HepG2 (cell line): ENCODE measurements at regions not wholly inside any gene's neighbourhood (a gene's known extent, or its start where the extent isn't known, plus 50 kb on each side); places are given as distances from the start of the nearest gene placed in this dataset.

Source experiments
- ATAC-seq: fragments of 200-7000 bp; cut with Tn5 transposase; 3 replicates; pipeline ENCODE4 v1.9.1; 2020; ENCODE audit warnings: mild to moderate bottlenecking, moderate library complexity
- BruUV-seq: library from RNA; stranded (reverse); fragments of 400-500 nt; replicated peaks from 2 replicates; lab custom pipeline; 2021; lab: Mats Ljungman, UMichigan
- CTCF ChIA-PET: fragments of 300-600 bp; formaldehyde crosslinking; extraction: SDS; loops from one replicate; lab custom pipeline; 2021; ENCODE audit warnings: low total read pairs, inconsistent platforms, low intra/inter-chr PET ratio; lab: Yijun Ruan, JAX
- POLR2A ChIA-PET: fragments of 350-600 bp; sonication (Branson Sonifier 250); formaldehyde crosslinking; loops from one replicate; lab custom pipeline; 2020; ENCODE audit warnings: antibody characterized with exemption, inconsistent platforms; lab: Yijun Ruan, JAX
- DNase-seq: peaks from one replicate; pipeline ENCODE4 v3.0.0-alpha.2; 2015; ENCODE audit warnings: low spot score
- FAIRE-seq: peaks from 3 replicates; lab custom pipeline; 2011; peaks lifted over from hg19 to GRCh38; lab: Jason Lieb, UNC
- H2AFZ ChIP-seq: one replicate; pipeline ENCODE4 v1.6.1; 2011; ENCODE audit warnings: low read length, inconsistent platforms
- H3K27ac ChIP-seq: fragments of 300-600 bp; 3 replicates; pipeline ENCODE4 v1.8.0; 2011; ENCODE audit warnings: mixed run types, mild to moderate bottlenecking, mixed read lengths, low read length, inconsistent platforms; ENCODE audit not compliant: insufficient read depth; ENCODE audit errors: extremely low read length
- H3K27me3 ChIP-seq, 2 experiments: fragments of 200-600 bp in 1 of 2; 2 replicates in 1 of 2; 3 replicates in 1 of 2; pipeline versions ENCODE4 v1.6.0 to v1.8.0; 2011; ENCODE audit warnings: low read length in 2 of 2, mild to moderate bottlenecking in 2 of 2, moderate library complexity in 2 of 2, inconsistent platforms in 1 of 2; ENCODE audit not compliant: insufficient read depth in 2 of 2, control insufficient read depth in 1 of 2
- H3K36me3 ChIP-seq, 2 experiments: fragments of 200-600 bp in 1 of 2; replicated peaks in 1 of 2; 2 replicates in 1 of 2; 3 replicates in 1 of 2; pipeline versions ENCODE4 v1.5.1 to v1.8.0; 2011; ENCODE audit warnings: low read length in 2 of 2, inconsistent platforms in 1 of 2; ENCODE audit not compliant: insufficient read depth in 2 of 2, control insufficient read depth in 1 of 2
- H3K4me1 ChIP-seq: 2 replicates; pipeline ENCODE4 v1.5.1; 2012; ENCODE audit warnings: low read length, inconsistent platforms; ENCODE audit not compliant: insufficient read depth
- H3K4me2 ChIP-seq: 2 replicates; pipeline ENCODE4 v1.6.0; 2011; ENCODE audit warnings: low read depth, low read length, inconsistent platforms
- H3K4me3 ChIP-seq, 3 experiments: fragments of 200-600 bp in 1 of 3; sonication (generic), shearing (Covaris generic) in 1 of 3; replicated peaks in 1 of 3; 2 replicates each; pipeline ENCODE4 v1.5.1; 2011 to 2016; ENCODE audit warnings: low read length in 3 of 3, inconsistent platforms in 2 of 3, low read depth in 2 of 3, mild to moderate bottlenecking in 2 of 3, control low read depth in 1 of 3, mixed read lengths in 1 of 3; ENCODE audit not compliant: insufficient read depth in 1 of 3
- H3K79me2 ChIP-seq: one replicate; pipeline ENCODE4 v1.6.1; 2011; ENCODE audit warnings: low read length, inconsistent platforms; ENCODE audit not compliant: insufficient read depth
- H3K9ac ChIP-seq: 2 replicates; pipeline ENCODE4 v1.6.0; 2011; ENCODE audit warnings: mild to moderate bottlenecking, low read depth, low read length, inconsistent platforms; ENCODE audit not compliant: insufficient read depth
- H3K9me3 ChIP-seq: 2 replicates; pipeline ENCODE4 v1.5.1; 2012; ENCODE audit warnings: mild to moderate bottlenecking, low read length
- H4K20me1 ChIP-seq: 2 replicates; pipeline ENCODE4 v1.6.0; 2011; ENCODE audit warnings: inconsistent platforms, mild to moderate bottlenecking, low read length, moderate library complexity; ENCODE audit not compliant: insufficient read depth
- HINFP ChIP-seq: sonication (generic); formaldehyde crosslinking; IDR thresholded peaks from 2 replicates; pipeline ENCODE4 v1.4.0; 2020; ENCODE audit warnings: low read depth, mild to moderate bottlenecking, missing genetic modification reagents
- POLR2A ChIP-seq, 2 experiments: IDR thresholded peaks; 2 replicates each; pipeline ENCODE4 v1.6.1; 2011; ENCODE audit warnings: low read depth in 2 of 2, low read length in 2 of 2, mild to moderate bottlenecking in 1 of 2, moderate library complexity in 1 of 2; ENCODE audit not compliant: insufficient read depth in 1 of 2
- SSRP1 ChIP-seq: IDR thresholded peaks from 2 replicates; pipeline ENCODE4 v1.6.1; 2016; ENCODE audit warnings: control low read depth
- TCF12 ChIP-seq, 2 experiments: fragments of 450-650 bp in 1 of 2; sonication (generic) in 1 of 2; formaldehyde crosslinking in 1 of 2; IDR thresholded peaks; 2 replicates each; pipeline versions ENCODE4 v1.6.1 to v1.8.0; 2017 to 2022; ENCODE audit warnings: antibody characterized with exemption in 1 of 2, mild to moderate bottlenecking in 1 of 2, missing genetic modification reagents in 1 of 2, moderate library complexity in 1 of 2
- ZBTB46 ChIP-seq: sonication (generic); formaldehyde crosslinking; IDR thresholded peaks from 2 replicates; pipeline ENCODE4 v1.4.0; 2020; ENCODE audit warnings: mild to moderate bottlenecking, missing genetic modification reagents, borderline replicate concordance
- ZNF513 ChIP-seq: sonication (generic); formaldehyde crosslinking; conservative IDR thresholded peaks from 2 replicates; pipeline ENCODE4 v1.5.0; 2020; ENCODE audit warnings: missing genetic modification reagents
- WGBS: methylation state at CpG from one replicate; pipeline ENCODE4 v1.1.6; 2017; ENCODE audit warnings: low lambda C conversion rate; 5-methylcytosine and 5-hydroxymethylcytosine counted together
- in situ Hi-C: cut with HindIII; loops from 2 replicates; pipeline ENCODE4 v1.10.0; 2017; ENCODE audit warnings: low pct_unique_long_range_greater_than_20kb; ENCODE audit not compliant: extremely low pct_ligation_motif_present
- intact Hi-C: fragments of 100-400 bp; cut with micrococcal nuclease; formaldehyde crosslinking; loops from one replicate; pipeline ENCODE4 v1.10.0; 2022; ENCODE audit not compliant: unreplicated experiment

GRCh38 chr13:84191139-84191538 is 308.9 kb upstream of the SLITRK1 start (continued):
- TF ChIP-seq HINFP (CRISPR knock-in tag) (no peak), POLR2A (IDR thresholded peaks at IDR 0.05; ENCODE audit: insufficient read depth in 1 of 2, low read depth in 2 of 2, low read length in 2 of 2) (no peak), ZBTB46 (no peak)
- TF ChIP-seq, all 625 proteins: peak for 0

GRCh38 chr13:84187626-84188025 is 305.4 kb upstream of the SLITRK1 start:
- Histone ChIP-seq H3K36me3 (no peaks in the 10 kb centered on the region), H3K9me3 (peaks cover 44% of the 10 kb centered on the region), H3K27ac (no peak overlapping the region), H3K4me3 (no peak overlapping the region), H3K79me2 (no peaks in the 10 kb centered on the region), H3K4me1 (no peaks in the 10 kb centered on the region), H3K27me3 (no peaks in the 10 kb centered on the region), H3K4me2 (no peak overlapping the region), H2AFZ (no peak overlapping the region), H4K20me1 (no peaks in the 10 kb centered on the region), H3K9ac (no peak overlapping the region)
- DNase-seq (no peak), ATAC-seq (no peak), FAIRE-seq (no peak)
- BruUV-seq: no TSS peak
- ChIA-PET CTCF (no interaction called here), POLR2A (no interaction called here)
- in situ Hi-C loops (no loop called here), intact Hi-C loops (no loop called here)
- TF ChIP-seq ZNF513 (no peak), SSRP1 (CRISPR knock-in tag) (no peak), TCF12 (IDR thresholded peaks at IDR 0.05) (no peak), TCF12 (CRISPR knock-in tag; IDR thresholded peaks at IDR 0.05) (no peak)
- 0% methylated on average over 1 of the region's 1 CpG for WGBS
